CD4-positive, alpha-beta T cell treated with Interleukin-10 for 1 hour (primary cell): ENCODE measurements at regions not wholly inside any gene's neighbourhood (a gene's known extent, or its start where the extent isn't known, plus 50 kb on each side); places are given as distances from the start of the nearest gene placed in this dataset.
"Not testable (repeated sequence)": the region's sequence is repeated elsewhere in the genome, so short reads cannot be mapped to it uniquely, and the experiment has no call there.

Source experiments
- DNase-seq: peaks from one replicate; pipeline ENCODE4 v3.0.0-alpha.2; 2020

- not testable (repeated sequence) for DNase-seq
Measured at GRCh38 chr18:67126751-67127150, 389.8 kb downstream of the DSEL start.

- no peak for DNase-seq
Measured at GRCh38 chr18:67123901-67124300, 392.6 kb downstream of the DSEL start.

GRCh38 chr18:67117804-67118203, 398.7 kb downstream of the DSEL start:
- DNase-seq: no peak

GRCh38 chr18:67109535-67109934, 407.0 kb downstream of the DSEL start:
- DNase-seq: no peak

- DNase-seq: no peak
Measured at GRCh38 chr18:67108894-67109293, 407.6 kb downstream of the DSEL start.

- DNase-seq: peak; percentile 34
Measured at GRCh38 chr18:67104700-67105284, 411.7 kb downstream of the DSEL start.

GRCh38 chr18:67094123-67094522, 422.4 kb downstream of the DSEL start:
- DNase-seq: no peak

- no peak for DNase-seq
Measured at GRCh38 chr18:67092141-67092540, 424.4 kb downstream of the DSEL start.

- DNase-seq: no peak
Measured at GRCh38 chr18:67081482-67082211, 434.9 kb downstream of the DSEL start.

- DNase-seq: no peak
Measured at GRCh38 chr18:67080601-67081000, 435.9 kb downstream of the DSEL start.

- no peak for DNase-seq
Measured at GRCh38 chr18:67074309-67074708, 442.2 kb downstream of the DSEL start.

- no peak for DNase-seq
Measured at GRCh38 chr18:67072791-67073190, 443.7 kb downstream of the DSEL start.

GRCh38 chr18:67068608-67069007, 447.9 kb downstream of the DSEL start:
- no peak for DNase-seq

- no peak for DNase-seq
Measured at GRCh38 chr18:67047334-67047733, 443.4 kb upstream of the CDH19 start.

GRCh38 chr18:67043276-67043675, 439.4 kb upstream of the CDH19 start:
- DNase-seq: no peak

GRCh38 chr18:67041334-67041733, 437.4 kb upstream of the CDH19 start:
- DNase-seq: no peak

- no peak for DNase-seq
Measured at GRCh38 chr18:67035026-67035425, 431.1 kb upstream of the CDH19 start.

GRCh38 chr18:67023059-67023458, 419.2 kb upstream of the CDH19 start:
- DNase-seq: no peak

GRCh38 chr18:67010919-67011318, 407.0 kb upstream of the CDH19 start:
- no peak for DNase-seq

GRCh38 chr18:67007999-67008398, 404.1 kb upstream of the CDH19 start:
- no peak for DNase-seq

GRCh38 chr18:67007085-67007484, 403.2 kb upstream of the CDH19 start:
- DNase-seq: no peak

- DNase-seq: no peak
Measured at GRCh38 chr18:67001052-67001451, 397.2 kb upstream of the CDH19 start.

GRCh38 chr18:66999003-66999402, 395.1 kb upstream of the CDH19 start:
- no peak for DNase-seq

GRCh38 chr18:66995270-66995669, 391.4 kb upstream of the CDH19 start:
- DNase-seq: no peak

- no peak for DNase-seq
Measured at GRCh38 chr18:66994790-66995189, 390.9 kb upstream of the CDH19 start.
